ENCODE measurements at regions not wholly inside any gene's neighbourhood (a gene's known extent, or its start where the extent isn't known, plus 50 kb on each side); places are given as distances from the start of the nearest gene placed in this dataset.

GRCh38 chr9:73684601-73685000, 532.9 kb downstream of the ANXA1 start:
- TF ChIP-seq CTCF (conservative IDR thresholded peaks at IDR 0.05; ENCODE audit: low read length) (no peak), EZH2phosphoT487 (IDR thresholded peaks at IDR 0.05; ENCODE audit: borderline replicate concordance, low read depth, low read length) (no peak)

All from OCI-LY7 (cell line).